GM12878 (cell line): ENCODE measurements at regions not wholly inside any gene's neighbourhood (a gene's known extent, or its start where the extent isn't known, plus 50 kb on each side); places are given as distances from the start of the nearest gene placed in this dataset.

Source experiments
- ATAC-seq: fragments of 200-7000 bp; cut with Tn5 transposase; 3 replicates; pipeline ENCODE4 v1.9.1; 2020; ENCODE audit warnings: mild to moderate bottlenecking, moderate library complexity
- BruUV-seq: library from RNA; stranded (reverse); fragments of 400-500 nt; replicated peaks from 2 replicates; lab custom pipeline; 2021; lab: Mats Ljungman, UMichigan
- CTCF ChIA-PET: fragments of 300-600 bp; sonication (Branson Sonifier 250); formaldehyde crosslinking; extraction: SDS; loops from one replicate; lab custom pipeline; 2021; ENCODE audit warnings: inconsistent platforms; lab: Yijun Ruan, JAX
- POLR2A ChIA-PET: fragments of 350-600 bp; formaldehyde crosslinking; extraction: SDS; loops from one replicate; lab custom pipeline; 2021; ENCODE audit warnings: inconsistent platforms; lab: Charles Lee
- RAD21 ChIA-PET: fragments of 300-600 bp; sonication (Branson Sonifier 250); formaldehyde crosslinking; loops from one replicate; lab custom pipeline; 2023; ENCODE audit warnings: antibody characterized with exemption; ENCODE audit not compliant: unreplicated experiment; lab: Charles Lee
- SMC1A ChIA-PET: fragments of 300-600 bp; sonication (Branson Sonifier 250); formaldehyde crosslinking; loops from one replicate; lab custom pipeline; 2023; ENCODE audit not compliant: unreplicated experiment, uncharacterized antibody; lab: Charles Lee
- DNase-seq: peaks from one replicate; pipeline ENCODE4 v3.0.0-alpha.2; 2011; ENCODE audit warnings: low read depth, low spot score
- FAIRE-seq: peaks from 3 replicates; lab custom pipeline; 2011; peaks lifted over from hg19 to GRCh38; lab: Jason Lieb, UNC
- H2AFZ ChIP-seq: 2 replicates; pipeline ENCODE4 v1.6.0; 2011; ENCODE audit warnings: low read depth, low read length, control low read depth; ENCODE audit not compliant: control insufficient read depth
- H3K27ac ChIP-seq: 2 replicates; pipeline ENCODE4 v1.5.1; 2011; ENCODE audit warnings: control low read depth; ENCODE audit not compliant: control insufficient read depth, insufficient read depth
- H3K27me3 ChIP-seq, 2 experiments: replicated peaks in 1 of 2; 2 replicates each; pipeline versions ENCODE4 v1.6.0 to v1.6.1; 2011; ENCODE audit warnings: low read length in 1 of 2; ENCODE audit not compliant: control insufficient read depth in 2 of 2, insufficient read depth in 2 of 2
- H3K36me3 ChIP-seq, 2 experiments: 2 replicates each; pipeline ENCODE4 v1.5.1; 2011; ENCODE audit warnings: low read length in 1 of 2; ENCODE audit not compliant: control insufficient read depth in 2 of 2, insufficient read depth in 2 of 2
- H3K4me1 ChIP-seq: 2 replicates; pipeline ENCODE4 v1.6.1; 2011; ENCODE audit warnings: mild to moderate bottlenecking, low read length, moderate library complexity, mixed read lengths; ENCODE audit not compliant: control insufficient read depth, insufficient read depth
- H3K4me2 ChIP-seq: 2 replicates; pipeline ENCODE4 v1.6.0; 2011; ENCODE audit warnings: control low read depth; ENCODE audit not compliant: control insufficient read depth, insufficient read depth
- H3K4me3 ChIP-seq: fragments of 200-600 bp; sonication (generic); 2 replicates; pipeline ENCODE4 v1.5.1; 2016
- H3K79me2 ChIP-seq: 2 replicates; pipeline ENCODE4 v1.6.0; 2011; ENCODE audit warnings: low read length; ENCODE audit not compliant: control insufficient read depth, insufficient read depth
- H3K9ac ChIP-seq: 2 replicates; pipeline ENCODE4 v1.8.0; 2011; ENCODE audit warnings: low read length, control low read depth, mixed read lengths; ENCODE audit not compliant: control insufficient read depth, insufficient read depth
- H3K9me3 ChIP-seq: replicated peaks from 3 replicates; pipeline ENCODE4 v1.5.1; 2011; ENCODE audit warnings: mild to moderate bottlenecking, low read length; ENCODE audit not compliant: control insufficient read depth, insufficient read depth
- H4K20me1 ChIP-seq: 2 replicates; pipeline ENCODE4 v1.6.0; 2011; ENCODE audit not compliant: control insufficient read depth, insufficient read depth
- ASH2L ChIP-seq: fragments of 300-600, 200-600 bp; sonication (generic); IDR thresholded peaks from 2 replicates; pipeline ENCODE4 v1.6.1; 2017; ENCODE audit warnings: low read depth, mild to moderate bottlenecking, borderline replicate concordance
- CBFB ChIP-seq: IDR thresholded peaks from 2 replicates; pipeline ENCODE4 v1.6.1; 2016; ENCODE audit warnings: antibody characterized with exemption, low read depth
- CHD1 ChIP-seq: IDR thresholded peaks from 2 replicates; pipeline ENCODE4 v1.6.1; 2012; ENCODE audit warnings: low read depth, low read length, improper control_type of control experiment
- CREM ChIP-seq: IDR thresholded peaks from 2 replicates; pipeline ENCODE4 v1.6.1; 2014; ENCODE audit warnings: antibody characterized with exemption, low read depth
- EGR1 ChIP-seq, 2 experiments: IDR thresholded peaks; 1 replicate in 1 of 2; 2 replicates in 1 of 2; pipeline ENCODE4 v1.6.1; 2011 to 2012; ENCODE audit warnings: low read depth in 2 of 2, low read length in 2 of 2, borderline replicate concordance in 1 of 2, mild to moderate bottlenecking in 1 of 2, moderate library complexity in 1 of 2
- HDAC2 ChIP-seq: fragments of 200-600 bp; sonication (generic); IDR thresholded peaks from 2 replicates; pipeline ENCODE4 v1.6.1; 2017
- KDM1A ChIP-seq: fragments of 200-600 bp; sonication (generic); IDR thresholded peaks from 2 replicates; pipeline ENCODE4 v1.6.1; 2016; ENCODE audit warnings: borderline replicate concordance
- MEF2B ChIP-seq: fragments of 450-650 bp; IDR thresholded peaks from 2 replicates; pipeline ENCODE4 v1.6.1; 2018; ENCODE audit warnings: mild to moderate bottlenecking, moderate library complexity; ENCODE audit not compliant: partially characterized antibody, poor library complexity, severe bottlenecking
- NRF1 ChIP-seq: conservative IDR thresholded peaks from 2 replicates; pipeline ENCODE4 v1.6.1; 2011; ENCODE audit warnings: mild to moderate bottlenecking, low read depth, low read length, improper control_type of control experiment
- STAT1 ChIP-seq: fragments of 450-650 bp; conservative IDR thresholded peaks from 2 replicates; pipeline ENCODE4 v1.6.1; 2014; ENCODE audit warnings: antibody characterized with exemption, mild to moderate bottlenecking
- SUPT20H ChIP-seq: IDR thresholded peaks from 2 replicates; pipeline ENCODE4 v1.6.1; 2011; ENCODE audit warnings: low read depth, mild to moderate bottlenecking, low read length, moderate library complexity, borderline replicate concordance; ENCODE audit not compliant: control insufficient read depth
- TAF1 ChIP-seq: IDR thresholded peaks from 2 replicates; pipeline ENCODE4 v1.6.1; 2011; ENCODE audit warnings: mild to moderate bottlenecking, low read depth, low read length, borderline replicate concordance
- TCF3 ChIP-seq: IDR thresholded peaks from 2 replicates; pipeline ENCODE4 v1.6.1; 2012; ENCODE audit warnings: low read depth, mild to moderate bottlenecking, low read length, borderline replicate concordance; ENCODE audit not compliant: insufficient read depth
- TCF7 ChIP-seq: IDR thresholded peaks from 2 replicates; pipeline ENCODE4 v1.6.1; 2014; ENCODE audit warnings: antibody characterized with exemption, borderline replicate concordance
- ZBED1 ChIP-seq: IDR thresholded peaks from 2 replicates; pipeline ENCODE4 v1.6.1; 2016; ENCODE audit warnings: borderline replicate concordance
- ZNF622 ChIP-seq: fragments of 450-650 bp; IDR thresholded peaks from 2 replicates; pipeline ENCODE4 v1.6.1; 2017; ENCODE audit warnings: mild to moderate bottlenecking, inconsistent platforms
- WGBS: methylation state at CpG from one replicate; pipeline ENCODE4 v1.1.6; 2016; ENCODE audit warnings: low lambda C conversion rate; ENCODE audit not compliant: insufficient replicate concordance, insufficient coverage; ENCODE audit errors: missing lambda C conversion rate; 5-methylcytosine and 5-hydroxymethylcytosine counted together
- in situ Hi-C: fragments of 300-500 bp; cut with MboI; formaldehyde crosslinking; loops from 9 replicates; pipeline ENCODE4 v1.14.3; 2018; ENCODE audit warnings: mixed read lengths
- intact Hi-C: fragments of 100-400 bp; cut with micrococcal nuclease; formaldehyde crosslinking; loops from one replicate; pipeline ENCODE4 v1.14.2; 2022; ENCODE audit not compliant: unreplicated experiment
- TF ChIP-seq, protein P1 (sequence below): fragments of 450-650 bp; IDR thresholded peaks from 2 replicates; pipeline ENCODE4 v1.6.1; 2018; ENCODE audit warnings: mild to moderate bottlenecking, low read depth, moderate library complexity; ENCODE audit not compliant: partially characterized antibody
- TF ChIP-seq, protein P2 (sequence below): fragments of 450-650 bp; IDR thresholded peaks from 2 replicates; pipeline ENCODE4 v1.6.1; 2016; ENCODE audit warnings: mild to moderate bottlenecking
- TF ChIP-seq, protein P3 (sequence below): fragments of 450-650 bp; IDR thresholded peaks from 2 replicates; pipeline ENCODE4 v1.6.1; 2017; ENCODE audit warnings: mild to moderate bottlenecking

DNA sequence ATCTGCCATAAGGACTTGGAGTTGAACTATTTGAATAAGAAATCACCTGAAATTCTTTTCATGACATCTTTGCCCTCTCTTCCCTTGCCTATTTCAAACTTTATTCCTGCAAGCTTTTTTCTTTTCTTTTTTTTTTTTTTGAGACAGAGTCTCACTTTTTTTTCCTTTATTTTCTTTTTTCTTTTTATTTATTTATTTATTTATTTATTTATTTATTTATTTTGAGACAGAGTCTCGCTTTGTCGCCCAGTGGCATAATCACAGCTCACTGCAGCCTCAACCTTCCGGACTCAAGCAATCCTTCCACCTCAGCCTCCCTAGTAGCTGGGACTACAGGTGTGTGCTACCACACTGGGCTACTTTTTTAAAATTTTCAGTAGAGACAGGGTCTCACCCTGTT is 369.3 kb upstream of the ATP11B start:
- DNase-seq (no peak), FAIRE-seq (no peak), ATAC-seq (no peak)
- 35% methylated on average over 3 of the region's 3 CpGs for whole genome bisulfite sequencing
- Histone ChIP-seq H3K4me3 (no peak overlapping the region), H3K9ac (no peak overlapping the region), H3K9me3 (no peaks in the 10 kb centered on the region), H3K79me2 (no peaks in the 10 kb centered on the region), H3K27ac (no peak overlapping the region), H3K4me2 (no peak overlapping the region), H3K4me1 (no peaks in the 10 kb centered on the region), H4K20me1 (no peaks in the 10 kb centered on the region), H3K36me3 (no peaks in the 10 kb centered on the region), H3K27me3 (no peaks in the 10 kb centered on the region), H2AFZ (no peak overlapping the region)
- RAD21 ChIA-PET = no interaction called here
- no peak for TF ChIP-seq ASH2L
- no peak for TF ChIP-seq HDAC2
- TF ChIP-seq TCF3 = no peak
- TF ChIP-seq CREM = no peak
- TF ChIP-seq, protein P1, sequence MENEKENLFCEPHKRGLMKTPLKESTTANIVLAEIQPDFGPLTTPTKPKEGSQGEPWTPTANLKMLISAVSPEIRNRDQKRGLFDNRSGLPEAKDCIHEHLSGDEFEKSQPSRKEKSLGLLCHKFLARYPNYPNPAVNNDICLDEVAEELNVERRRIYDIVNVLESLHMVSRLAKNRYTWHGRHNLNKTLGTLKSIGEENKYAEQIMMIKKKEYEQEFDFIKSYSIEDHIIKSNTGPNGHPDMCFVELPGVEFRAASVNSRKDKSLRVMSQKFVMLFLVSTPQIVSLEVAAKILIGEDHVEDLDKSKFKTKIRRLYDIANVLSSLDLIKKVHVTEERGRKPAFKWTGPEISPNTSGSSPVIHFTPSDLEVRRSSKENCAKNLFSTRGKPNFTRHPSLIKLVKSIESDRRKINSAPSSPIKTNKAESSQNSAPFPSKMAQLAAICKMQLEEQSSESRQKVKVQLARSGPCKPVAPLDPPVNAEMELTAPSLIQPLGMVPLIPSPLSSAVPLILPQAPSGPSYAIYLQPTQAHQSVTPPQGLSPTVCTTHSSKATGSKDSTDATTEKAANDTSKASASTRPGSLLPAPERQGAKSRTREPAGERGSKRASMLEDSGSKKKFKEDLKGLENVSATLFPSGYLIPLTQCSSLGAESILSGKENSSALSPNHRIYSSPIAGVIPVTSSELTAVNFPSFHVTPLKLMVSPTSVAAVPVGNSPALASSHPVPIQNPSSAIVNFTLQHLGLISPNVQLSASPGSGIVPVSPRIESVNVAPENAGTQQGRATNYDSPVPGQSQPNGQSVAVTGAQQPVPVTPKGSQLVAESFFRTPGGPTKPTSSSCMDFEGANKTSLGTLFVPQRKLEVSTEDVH = no peak
- TF ChIP-seq, protein P2, sequence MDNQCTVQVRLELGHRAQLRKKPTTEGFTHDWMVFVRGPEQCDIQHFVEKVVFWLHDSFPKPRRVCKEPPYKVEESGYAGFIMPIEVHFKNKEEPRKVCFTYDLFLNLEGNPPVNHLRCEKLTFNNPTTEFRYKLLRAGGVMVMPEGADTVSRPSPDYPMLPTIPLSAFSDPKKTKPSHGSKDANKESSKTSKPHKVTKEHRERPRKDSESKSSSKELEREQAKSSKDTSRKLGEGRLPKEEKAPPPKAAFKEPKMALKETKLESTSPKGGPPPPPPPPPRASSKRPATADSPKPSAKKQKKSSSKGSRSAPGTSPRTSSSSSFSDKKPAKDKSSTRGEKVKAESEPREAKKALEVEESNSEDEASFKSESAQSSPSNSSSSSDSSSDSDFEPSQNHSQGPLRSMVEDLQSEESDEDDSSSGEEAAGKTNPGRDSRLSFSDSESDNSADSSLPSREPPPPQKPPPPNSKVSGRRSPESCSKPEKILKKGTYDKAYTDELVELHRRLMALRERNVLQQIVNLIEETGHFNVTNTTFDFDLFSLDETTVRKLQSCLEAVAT = no peak
- no peak for TF ChIP-seq MEF2B
- TF ChIP-seq CBFB = no peak
- TF ChIP-seq EGR1 (IDR thresholded peaks at IDR 0.05; ENCODE audit: borderline replicate concordance in 1 of 2, low read depth in 2 of 2, low read length in 2 of 2) = no peak
- TF ChIP-seq CHD1 = no peak
- TF ChIP-seq ZNF622 = no peak
- no peak for TF ChIP-seq ZBED1
- TF ChIP-seq NRF1 = no peak
- no peak for TF ChIP-seq TAF1
- TF ChIP-seq KDM1A = no peak
- TF ChIP-seq, protein P3, sequence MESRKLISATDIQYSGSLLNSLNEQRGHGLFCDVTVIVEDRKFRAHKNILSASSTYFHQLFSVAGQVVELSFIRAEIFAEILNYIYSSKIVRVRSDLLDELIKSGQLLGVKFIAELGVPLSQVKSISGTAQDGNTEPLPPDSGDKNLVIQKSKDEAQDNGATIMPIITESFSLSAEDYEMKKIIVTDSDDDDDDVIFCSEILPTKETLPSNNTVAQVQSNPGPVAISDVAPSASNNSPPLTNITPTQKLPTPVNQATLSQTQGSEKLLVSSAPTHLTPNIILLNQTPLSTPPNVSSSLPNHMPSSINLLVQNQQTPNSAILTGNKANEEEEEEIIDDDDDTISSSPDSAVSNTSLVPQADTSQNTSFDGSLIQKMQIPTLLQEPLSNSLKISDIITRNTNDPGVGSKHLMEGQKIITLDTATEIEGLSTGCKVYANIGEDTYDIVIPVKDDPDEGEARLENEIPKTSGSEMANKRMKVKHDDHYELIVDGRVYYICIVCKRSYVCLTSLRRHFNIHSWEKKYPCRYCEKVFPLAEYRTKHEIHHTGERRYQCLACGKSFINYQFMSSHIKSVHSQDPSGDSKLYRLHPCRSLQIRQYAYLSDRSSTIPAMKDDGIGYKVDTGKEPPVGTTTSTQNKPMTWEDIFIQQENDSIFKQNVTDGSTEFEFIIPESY = no peak
- TF ChIP-seq SUPT20H = no peak
- no peak for TF ChIP-seq STAT1
- TF ChIP-seq TCF7 = no peak
- CTCF ChIA-PET = interaction anchor here (0.7 to 1.2 kb wide), 2 partner anchors 11 to 14 kb away, joined by 3 to 5 read pairs; no protein-coding TSS in a partner anchor
- POLR2A ChIA-PET = no interaction called here
- SMC1A ChIA-PET = interaction anchor here (0.8 to 1.4 kb wide), 2 partner anchors 9 to 21 kb away, joined by 3 read pairs; no protein-coding TSS in a partner anchor
- BruUV-seq = no TSS peak
- in situ Hi-C loops = no loop called here
- intact Hi-C loops = no loop called here
